PC-3 (cell line): ENCODE measurements at regions not wholly inside any gene's neighbourhood (a gene's known extent, or its start where the extent isn't known, plus 50 kb on each side); places are given as distances from the start of the nearest gene placed in this dataset.
"Not testable (repeated sequence)": the region's sequence is repeated elsewhere in the genome, so short reads cannot be mapped to it uniquely, and the experiment has no call there.

Experiments used
- CTCF ChIP-seq: fragments of 300-600 bp; sonication (generic); conservative IDR thresholded peaks from 2 replicates; pipeline ENCODE4 v1.5.1; 2017; ENCODE audit warnings: antibody characterized with exemption, low read depth, mild to moderate bottlenecking, low read length
- EZH2 ChIP-seq: fragments of 300-600 bp; sonication (generic); IDR thresholded peaks from one replicate; pipeline ENCODE4 v1.6.1; 2017; ENCODE audit warnings: antibody characterized with exemption, mild to moderate bottlenecking, low read length; ENCODE audit not compliant: unreplicated experiment
- EZH2phosphoT487 ChIP-seq: fragments of 300-600 bp; sonication (generic); IDR thresholded peaks from 2 replicates; pipeline ENCODE4 v1.6.1; 2018; ENCODE audit warnings: mild to moderate bottlenecking, antibody characterized with exemption, low read length, borderline replicate concordance

- TF ChIP-seq CTCF, EZH2phosphoT487, EZH2: not testable (repeated sequence)
These were observed 111.2 kb downstream of the MTX3 start for GRCh38 chr5:79879880-79880279.
